ENCODE measurements at regions not wholly inside any gene's neighbourhood (a gene's known extent, or its start where the extent isn't known, plus 50 kb on each side); places are given as distances from the start of the nearest gene placed in this dataset.
A peak's percentile ranks its signal among the peaks of the same experiment; 100 is the strongest.
"Not testable (repeated sequence)": the region's sequence is repeated elsewhere in the genome, so short reads cannot be mapped to it uniquely, and the experiment has no call there.

DNA sequence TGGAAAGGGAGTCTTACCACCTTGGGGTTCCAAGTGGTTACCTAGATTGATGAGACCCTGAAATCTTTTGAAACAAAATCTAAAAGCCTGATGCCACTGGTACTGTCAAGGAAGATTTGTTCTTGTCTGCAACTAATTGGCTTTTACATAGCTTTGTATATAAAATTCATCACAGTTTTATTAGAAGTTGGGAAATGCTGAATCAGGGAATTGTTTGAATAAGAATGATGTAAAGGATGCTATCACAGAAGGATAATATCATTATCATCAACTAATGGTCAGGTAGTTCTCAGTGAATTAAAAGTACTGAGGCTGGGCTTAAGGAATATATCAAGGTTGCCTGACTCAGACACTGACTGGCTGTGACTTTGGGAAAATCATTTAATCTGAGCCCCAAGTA, 248.3 kb upstream of the STXBP6 start:
- DNase-seq, result no peak
- Mint-ChIP-seq H3K27me3 (no peaks in the 10 kb centered on the region), H3K9me3 (ENCODE audit: low read depth) (no peaks in the 10 kb centered on the region), H3K4me1 (no peaks in the 10 kb centered on the region), H3K4me3 (no peak overlapping the region), H3K27ac (no peak overlapping the region), H3K36me3 (ENCODE audit: low read depth) (no peaks in the 10 kb centered on the region)
- intact Hi-C loops (cut with DNase I, micrococcal nuclease), result no loop called here
- ChIA-PET CTCF (no interaction called here), POLR2A (no interaction called here)
- no peak for ATAC-seq

GRCh38 chr14:25290154-25290553, 240.2 kb upstream of the STXBP6 start:
- not testable (repeated sequence) for ATAC-seq, H3K27ac Mint-ChIP-seq

GRCh38 chr14:25274529-25274928, 224.6 kb upstream of the STXBP6 start:
- intact Hi-C loops (cut with DNase I, micrococcal nuclease), result no loop called here
- DNase-seq, result no peak
- Mint-ChIP-seq H3K9me3 (ENCODE audit: low read depth) (peaks cover 2% of the 10 kb centered on the region), H3K4me1 (no peaks in the 10 kb centered on the region), H3K36me3 (ENCODE audit: low read depth) (no peaks in the 10 kb centered on the region), H3K27ac (no peak overlapping the region), H3K4me3 (no peak overlapping the region), H3K27me3 (peaks cover 6% of the 10 kb centered on the region)
- ChIA-PET CTCF (interaction anchor here (1.0 kb wide), 1 partner anchor 12 kb away, joined by 3 read pairs; no protein-coding TSS in a partner anchor), POLR2A (no interaction called here)
- no peak for ATAC-seq

More at GRCh38 chr14:25290154-25290553, 240.2 kb upstream of the STXBP6 start:
- CTCF ChIA-PET; DNase-seq; H3K27me3 Mint-ChIP-seq; H3K4me1 Mint-ChIP-seq; POLR2A ChIA-PET; H3K36me3 Mint-ChIP-seq (ENCODE audit: low read depth); intact Hi-C loops (cut with DNase I, micrococcal nuclease); H3K9me3 Mint-ChIP-seq (ENCODE audit: low read depth); H3K4me3 Mint-ChIP-seq: not testable (repeated sequence)

- no peak for ATAC-seq
- no peak for DNase-seq
- CTCF ChIA-PET, result no interaction called here
- Mint-ChIP-seq H3K9me3 (ENCODE audit: low read depth) (peaks cover 2% of the 10 kb centered on the region), H3K27ac (no peak overlapping the region), H3K4me3 (no peak overlapping the region), H3K36me3 (ENCODE audit: low read depth) (no peaks in the 10 kb centered on the region), H3K27me3 (no peaks in the 10 kb centered on the region), H3K4me1 (no peaks in the 10 kb centered on the region)
- intact Hi-C loops (cut with DNase I, micrococcal nuclease), result no loop called here
- POLR2A ChIA-PET, result no interaction called here
These were observed 217.2 kb upstream of the STXBP6 start for GRCh38 chr14:25267186-25267585.

GRCh38 chr14:25259470-25259869, 209.5 kb upstream of the STXBP6 start:
- ATAC-seq, result no peak
- Mint-ChIP-seq H3K4me1 (no peaks in the 10 kb centered on the region), H3K4me3 (no peak overlapping the region), H3K27ac (no peak overlapping the region), H3K36me3 (ENCODE audit: low read depth) (no peaks in the 10 kb centered on the region), H3K9me3 (ENCODE audit: low read depth) (peaks cover 2% of the 10 kb centered on the region), H3K27me3 (no peaks in the 10 kb centered on the region)
- CTCF ChIA-PET, result interaction anchor here (1.2 kb wide), 1 partner anchor 39 kb away, joined by 3 read pairs; no protein-coding TSS in a partner anchor
- intact Hi-C loops (cut with DNase I, micrococcal nuclease), result no loop called here
- no peak for DNase-seq
- POLR2A ChIA-PET, result no interaction called here

DNA sequence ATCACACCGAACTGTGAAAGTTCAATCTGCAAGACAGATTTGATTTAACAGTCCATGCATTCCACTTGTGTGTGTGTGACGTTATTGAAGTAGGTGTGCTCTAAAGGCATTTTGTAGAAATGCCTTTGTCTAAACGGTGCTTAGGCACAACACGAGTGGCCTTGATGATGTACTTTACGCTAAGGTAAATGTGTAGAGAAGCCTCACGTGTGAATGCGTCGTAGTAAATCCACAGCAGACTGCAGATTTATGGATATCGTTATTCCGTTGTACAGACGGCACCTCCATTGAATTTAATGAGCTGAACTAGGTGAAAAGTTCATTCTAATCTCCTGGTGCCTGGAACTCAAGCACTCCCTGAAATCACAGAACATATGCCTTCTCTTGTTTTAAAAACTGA, 202.8 kb upstream of the STXBP6 start:
- peaks cover 1% of the 10 kb centered on the region for H3K9me3 Mint-ChIP-seq (ENCODE audit: low read depth)
- ATAC-seq, result no peak
- no peaks in the 10 kb centered on the region for H3K27me3 Mint-ChIP-seq
- H3K36me3 Mint-ChIP-seq (ENCODE audit: low read depth), result no peaks in the 10 kb centered on the region
- H3K27ac Mint-ChIP-seq, result no peak overlapping the region
- H3K4me1 Mint-ChIP-seq, result no peaks in the 10 kb centered on the region
- H3K4me3 Mint-ChIP-seq, result no peak overlapping the region
- DNase-seq, result no peak
- CTCF ChIA-PET, result no interaction called here
- POLR2A ChIA-PET, result no interaction called here
- intact Hi-C loops (cut with DNase I, micrococcal nuclease), result no loop called here

GRCh38 chr14:25250516-25250915, 200.6 kb upstream of the STXBP6 start:
- H3K36me3 Mint-ChIP-seq (ENCODE audit: low read depth), result no peaks in the 10 kb centered on the region
- ATAC-seq (no peak), DNase-seq (no peak)
- intact Hi-C loops (cut with DNase I, micrococcal nuclease), result no loop called here
- H3K4me1 Mint-ChIP-seq, result no peaks in the 10 kb centered on the region
- CTCF ChIA-PET, result interaction anchor here (0.6 kb wide), 1 partner anchor 13 kb away, joined by 3 read pairs; no protein-coding TSS in a partner anchor
- no peak overlapping the region for H3K4me3 Mint-ChIP-seq
- peaks cover 1% of the 10 kb centered on the region for H3K9me3 Mint-ChIP-seq (ENCODE audit: low read depth)
- POLR2A ChIA-PET, result no interaction called here
- no peak overlapping the region for H3K27ac Mint-ChIP-seq
- H3K27me3 Mint-ChIP-seq, result peaks cover 3% of the 10 kb centered on the region

GRCh38 chr14:25247609-25248008, 197.7 kb upstream of the STXBP6 start:
- H3K4me1 Mint-ChIP-seq, result no peaks in the 10 kb centered on the region
- ATAC-seq, result no peak
- ChIA-PET POLR2A (no interaction called here), CTCF (no interaction called here)
- no peak overlapping the region for H3K4me3 Mint-ChIP-seq
- intact Hi-C loops (cut with DNase I, micrococcal nuclease), result no loop called here
- peaks cover 8% of the 10 kb centered on the region for H3K27me3 Mint-ChIP-seq
- DNase-seq, result no peak
- H3K27ac Mint-ChIP-seq, result no peak overlapping the region
- peaks cover 1% of the 10 kb centered on the region for H3K9me3 Mint-ChIP-seq (ENCODE audit: low read depth)
- H3K36me3 Mint-ChIP-seq (ENCODE audit: low read depth), result no peaks in the 10 kb centered on the region

GRCh38 chr14:25246751-25247150, 196.8 kb upstream of the STXBP6 start:
- intact Hi-C loops (cut with DNase I, micrococcal nuclease), result no loop called here
- ChIA-PET POLR2A (no interaction called here), CTCF (no interaction called here)
- no peaks in the 10 kb centered on the region for H3K36me3 Mint-ChIP-seq (ENCODE audit: low read depth)
- no peak overlapping the region for H3K4me3 Mint-ChIP-seq
- no peaks in the 10 kb centered on the region for H3K4me1 Mint-ChIP-seq
- ATAC-seq, result no peak
- peaks cover 8% of the 10 kb centered on the region for H3K27me3 Mint-ChIP-seq
- no peak for DNase-seq
- H3K9me3 Mint-ChIP-seq (ENCODE audit: low read depth), result no peaks in the 10 kb centered on the region
- H3K27ac Mint-ChIP-seq, result no peak overlapping the region

- Mint-ChIP-seq H3K27ac (no peak overlapping the region), H3K4me3 (no peak overlapping the region), H3K27me3 (peaks cover 4% of the 10 kb centered on the region), H3K4me1 (no peaks in the 10 kb centered on the region), H3K36me3 (ENCODE audit: low read depth) (no peaks in the 10 kb centered on the region), H3K9me3 (ENCODE audit: low read depth) (no peaks in the 10 kb centered on the region)
- ChIA-PET POLR2A (no interaction called here), CTCF (no interaction called here)
- intact Hi-C loops (cut with DNase I, micrococcal nuclease), result no loop called here
- ATAC-seq (no peak), DNase-seq (no peak)
These were observed 189.2 kb upstream of the STXBP6 start for GRCh38 chr14:25239170-25239569.

DNA sequence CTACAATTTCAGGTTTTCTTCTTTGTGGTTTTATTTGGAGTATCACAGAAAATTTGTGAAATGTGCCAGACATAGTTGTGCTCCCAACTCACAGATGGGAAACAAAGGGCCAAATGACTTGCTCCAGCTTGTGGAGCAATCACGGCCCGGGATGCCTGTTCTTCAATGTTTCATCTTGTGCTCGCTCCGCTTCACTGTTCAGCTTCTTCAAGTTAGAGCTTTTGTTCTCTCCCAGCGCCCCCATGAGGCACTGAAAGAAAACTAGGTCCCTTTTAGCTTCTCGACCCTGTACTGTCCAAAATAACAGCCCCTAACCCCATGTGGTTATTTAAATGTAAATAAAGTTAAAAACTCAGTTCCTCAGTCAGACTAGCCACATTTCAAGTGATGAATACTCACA, 187.9 kb upstream of the STXBP6 start:
- peak; percentile 4 for DNase-seq
- no peaks in the 10 kb centered on the region for H3K36me3 Mint-ChIP-seq (ENCODE audit: low read depth)
- H3K4me1 Mint-ChIP-seq, result no peaks in the 10 kb centered on the region
- ChIA-PET POLR2A (interaction anchor here (0.6 kb wide), 1 partner anchor 896 kb away, joined by 3 read pairs; no protein-coding TSS in a partner anchor), CTCF (no interaction called here)
- no peaks in the 10 kb centered on the region for H3K9me3 Mint-ChIP-seq (ENCODE audit: low read depth)
- intact Hi-C loops (cut with DNase I, micrococcal nuclease), result no loop called here
- no peak for ATAC-seq
- H3K27me3 Mint-ChIP-seq, result peaks cover 4% of the 10 kb centered on the region
- H3K27ac Mint-ChIP-seq, result no peak overlapping the region
- H3K4me3 Mint-ChIP-seq, result no peak overlapping the region

GRCh38 chr14:25233613-25234012, 183.7 kb upstream of the STXBP6 start:
- H3K9me3 Mint-ChIP-seq (ENCODE audit: low read depth), result no peaks in the 10 kb centered on the region
- H3K4me3 Mint-ChIP-seq, result no peak overlapping the region
- H3K27me3 Mint-ChIP-seq, result peaks cover 2% of the 10 kb centered on the region

DNA sequence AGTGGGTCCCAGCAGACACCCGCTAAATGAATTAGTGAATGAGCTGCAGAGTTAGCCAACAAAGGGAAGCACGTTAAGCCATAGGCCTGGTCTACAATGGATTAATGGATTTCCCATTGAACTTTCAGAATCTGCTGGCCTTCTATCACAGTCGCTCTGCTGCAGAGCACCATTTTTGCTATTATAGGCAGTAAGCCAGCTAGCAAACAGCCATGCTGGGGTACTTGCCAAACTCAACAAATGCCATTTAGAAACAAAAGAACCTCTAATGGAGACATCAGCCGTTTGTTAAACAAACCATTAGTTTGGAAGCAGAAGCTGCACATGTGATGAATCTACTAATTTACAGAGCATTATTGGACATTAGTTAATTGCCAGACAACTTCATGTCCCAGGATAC, 181.1 kb upstream of the STXBP6 start:
- no peak overlapping the region for H3K27ac Mint-ChIP-seq
- DNase-seq, result no peak
- H3K4me1 Mint-ChIP-seq, result no peaks in the 10 kb centered on the region
- intact Hi-C loops (cut with DNase I, micrococcal nuclease), result no loop called here
- CTCF ChIA-PET, result no interaction called here
- POLR2A ChIA-PET, result no interaction called here
- no peak overlapping the region for H3K4me3 Mint-ChIP-seq
- no peaks in the 10 kb centered on the region for H3K36me3 Mint-ChIP-seq (ENCODE audit: low read depth)
- ATAC-seq, result no peak
- H3K9me3 Mint-ChIP-seq (ENCODE audit: low read depth), result peaks cover 1% of the 10 kb centered on the region
- peaks cover 2% of the 10 kb centered on the region for H3K27me3 Mint-ChIP-seq

More at GRCh38 chr14:25233613-25234012, 183.7 kb upstream of the STXBP6 start:
- DNase-seq, result no peak
- Mint-ChIP-seq H3K36me3 (ENCODE audit: low read depth) (no peaks in the 10 kb centered on the region), H3K4me1 (no peaks in the 10 kb centered on the region), H3K27ac (no peak overlapping the region)
- ChIA-PET CTCF (no interaction called here), POLR2A (no interaction called here)
- intact Hi-C loops (cut with DNase I, micrococcal nuclease), result no loop called here
- ATAC-seq, result no peak
